Fibroblast of skin of right quadriceps (primary cell): ENCODE measurements at regions not wholly inside any gene's neighbourhood (a gene's known extent, or its start where the extent isn't known, plus 50 kb on each side); places are given as distances from the start of the nearest gene placed in this dataset.
"Not testable (repeated sequence)": the region's sequence is repeated elsewhere in the genome, so short reads cannot be mapped to it uniquely, and the experiment has no call there.

ENCODE experiments used
- DNase-seq: peaks from one replicate; pipeline ENCODE4 v3.0.0-alpha.2; 2013

DNA sequence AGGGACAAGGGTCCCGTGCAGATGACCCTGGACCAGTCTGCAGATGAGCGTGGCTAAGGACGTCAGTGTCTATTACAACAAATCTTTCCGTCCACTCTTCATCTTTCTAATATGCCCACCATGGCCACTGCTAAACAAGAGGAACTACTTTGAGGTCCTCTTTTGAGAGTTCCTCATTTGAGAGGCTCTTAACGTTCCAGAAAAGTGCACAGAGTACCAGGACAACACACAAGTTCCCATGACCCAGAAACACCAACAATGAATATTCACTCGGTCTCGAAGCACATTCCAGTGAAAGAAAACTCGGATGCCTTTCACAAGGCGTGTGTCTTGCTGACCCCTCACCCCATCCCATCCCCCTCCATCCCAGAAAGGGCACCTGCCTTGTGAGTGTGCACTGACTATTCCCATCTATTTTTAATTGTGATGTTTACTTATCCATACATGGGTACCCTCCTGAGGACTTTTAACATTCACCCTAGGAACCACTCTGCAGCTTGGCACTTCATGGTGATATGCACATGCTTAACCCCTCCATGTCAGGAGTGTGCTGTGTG, 157.0 kb downstream of the SHANK2 start:
- no peak for DNase-seq

DNA sequence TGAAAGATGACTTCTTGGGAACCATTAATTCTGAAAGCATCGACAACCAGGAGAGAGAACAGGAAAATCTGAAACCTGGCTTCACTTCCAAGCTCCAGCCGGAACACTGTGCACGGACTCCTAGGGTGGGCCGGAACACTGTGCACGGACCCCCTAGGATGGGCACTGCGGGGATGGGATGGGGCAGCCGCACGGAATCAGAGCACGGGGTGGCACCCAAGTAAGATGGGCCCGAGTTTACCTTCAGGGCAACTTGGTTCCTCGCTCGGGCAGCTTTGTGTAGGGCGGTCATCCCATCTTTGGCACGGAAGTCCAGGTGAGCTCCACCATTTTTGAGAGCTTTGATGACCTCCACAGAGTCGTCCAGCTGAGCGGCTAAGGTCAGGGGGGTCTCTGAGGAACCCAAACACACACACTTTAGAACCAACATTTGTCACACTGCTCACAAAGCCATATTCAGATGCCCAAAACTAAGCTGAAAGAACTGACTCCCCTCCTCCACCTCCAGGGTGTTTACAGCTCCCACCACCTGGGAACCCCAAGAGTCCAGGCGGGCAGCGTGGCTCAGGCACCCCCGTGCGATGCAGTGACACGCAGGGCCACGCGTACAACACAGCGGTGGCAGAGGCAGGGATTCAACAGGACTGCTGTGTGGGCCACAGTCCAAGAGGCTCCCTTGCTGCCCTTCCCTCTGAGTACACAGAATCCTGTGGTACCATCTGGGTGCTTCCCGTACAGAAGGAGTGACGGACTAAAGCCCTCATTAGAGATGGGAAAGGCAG, 157.9 kb downstream of the SHANK2 start:
- DNase-seq = no peak

DNA sequence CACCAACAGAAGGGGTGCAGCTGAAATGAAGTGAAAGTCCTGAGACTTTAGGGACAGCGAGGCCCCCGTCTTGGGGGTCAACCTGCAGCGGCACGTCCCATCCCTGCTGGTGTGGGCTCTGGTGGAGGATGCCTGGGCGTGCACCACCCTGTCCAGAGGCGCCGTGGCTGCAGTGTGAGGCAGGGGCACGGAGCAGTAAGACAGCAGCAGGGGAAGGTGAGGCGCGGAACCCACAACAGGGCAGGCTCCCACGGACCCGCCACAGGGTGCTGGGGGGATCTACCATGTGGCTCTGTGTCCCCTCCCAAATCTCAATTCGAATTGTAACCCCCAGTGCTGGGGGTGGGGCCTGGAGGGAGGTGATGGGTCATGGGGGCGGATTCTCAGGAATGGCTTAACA, 158.6 kb downstream of the SHANK2 start:
- DNase-seq = no peak

DNA sequence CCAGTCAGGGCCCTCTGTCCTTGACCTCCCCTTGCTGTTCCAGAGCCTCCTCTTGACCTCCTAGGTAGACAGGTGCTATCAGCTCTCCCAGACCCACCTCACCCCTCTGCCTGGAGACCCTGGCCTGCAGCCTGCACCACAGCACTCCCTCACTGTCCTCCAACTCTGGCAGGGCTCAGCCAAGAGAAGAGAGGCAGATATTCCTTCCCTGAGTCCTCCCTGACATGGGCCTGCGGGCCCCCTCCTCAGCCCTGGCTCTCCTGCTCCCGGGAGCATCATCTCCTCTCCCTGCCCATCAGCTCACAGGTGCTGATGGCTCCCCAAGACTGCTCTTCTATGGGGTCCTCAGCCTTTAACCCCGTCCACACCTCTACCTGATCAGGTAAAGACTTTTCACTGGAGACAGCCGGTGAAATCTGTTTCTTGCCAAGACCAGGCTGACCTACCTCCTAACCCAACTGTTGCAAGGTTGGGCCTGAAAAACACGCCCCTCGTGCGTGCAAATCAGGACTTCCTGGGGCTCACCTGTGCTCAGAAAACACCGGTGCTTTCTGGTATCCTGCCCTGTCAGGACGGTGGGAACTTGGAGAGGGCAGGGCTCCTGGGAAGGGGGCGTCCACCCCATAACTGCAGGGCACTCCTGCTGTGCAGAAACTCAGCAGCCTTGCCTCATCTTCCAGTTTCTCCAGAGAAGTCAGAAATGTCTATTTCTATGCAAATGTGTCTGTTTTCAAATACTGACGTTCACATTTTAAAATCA, 160.7 kb downstream of the SHANK2 start:
- DNase-seq = no peak

- DNase-seq = no peak
Observed at GRCh38 chr11:71089571-71089970, 162.8 kb downstream of the SHANK2 start.

DNA sequence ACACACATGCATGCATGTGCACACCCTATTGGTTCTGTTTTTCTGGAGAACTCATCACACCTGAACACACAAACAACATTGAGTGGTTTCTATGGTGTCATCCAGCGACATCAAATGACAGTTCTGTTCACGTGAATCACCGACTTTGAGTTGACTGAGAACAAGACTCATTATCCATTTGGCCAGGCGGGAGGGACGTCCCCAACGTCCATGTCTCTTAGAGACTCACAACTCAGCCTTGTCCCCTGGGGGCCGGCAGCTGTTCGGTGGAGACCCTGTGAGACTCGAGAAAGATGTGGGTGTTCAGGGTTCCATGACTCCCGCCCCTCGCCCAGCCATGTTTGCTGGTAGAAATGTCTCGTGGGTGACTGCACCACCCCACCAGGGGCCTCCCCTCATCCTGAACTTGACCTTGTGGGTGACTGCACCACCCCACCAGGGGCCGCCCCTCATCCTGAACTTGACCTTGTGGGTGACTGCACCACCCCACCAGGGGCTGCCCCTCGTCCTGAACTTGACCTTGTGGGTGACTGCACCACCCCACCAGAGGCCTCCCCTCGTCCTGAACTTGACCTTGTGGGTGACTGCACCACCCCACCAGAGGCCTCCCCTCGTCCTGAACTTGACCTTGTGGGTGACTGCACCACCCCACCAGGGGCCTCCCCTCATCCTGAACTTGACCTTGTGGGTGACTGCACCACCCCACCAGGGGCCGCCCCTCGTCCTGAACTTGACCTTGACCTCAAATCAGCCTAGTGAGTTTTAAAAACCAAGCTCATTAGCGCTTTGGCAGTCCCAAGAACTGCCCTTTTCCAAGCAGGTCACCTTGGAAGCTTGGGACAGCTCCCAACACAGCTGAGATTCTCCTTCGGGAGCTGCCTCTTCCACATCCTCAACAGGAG, 163.8 kb downstream of the SHANK2 start:
- DNase-seq = not testable (repeated sequence)

- DNase-seq = no peak
Observed at GRCh38 chr11:71086687-71087258, 165.6 kb downstream of the SHANK2 start.

DNA sequence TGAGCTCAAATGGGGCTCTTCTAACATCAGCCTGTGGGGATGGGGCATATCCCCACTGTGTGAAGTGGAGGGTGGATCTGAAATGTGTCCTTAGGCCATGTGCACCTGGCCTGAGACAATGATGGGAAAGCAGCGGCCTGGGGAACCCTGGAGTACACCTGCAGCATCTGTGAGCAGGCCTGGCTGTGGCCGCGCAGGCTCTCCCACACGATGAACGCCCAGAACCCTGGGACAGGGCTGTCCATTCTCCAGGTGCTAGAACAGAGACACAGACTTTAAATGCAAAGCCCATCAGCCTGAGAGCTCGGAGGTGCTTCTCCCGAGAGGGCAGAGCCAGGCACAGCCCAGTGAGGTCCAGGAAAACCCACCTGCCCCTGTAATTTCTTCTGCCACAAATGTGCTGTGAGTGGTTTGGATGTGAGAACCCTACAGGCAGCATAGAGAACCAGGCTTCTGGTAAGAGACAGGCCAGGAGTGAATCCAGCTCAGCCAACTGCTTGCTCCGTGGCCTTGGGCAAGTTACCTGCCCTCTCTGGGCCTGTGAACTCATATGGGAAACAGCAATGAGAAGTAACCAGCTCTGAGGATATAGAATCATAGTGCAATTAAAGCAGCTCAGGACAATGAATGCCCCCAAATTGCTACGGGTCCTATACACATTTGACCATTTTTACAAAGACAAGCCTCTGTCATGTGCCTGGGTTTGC, 167.9 kb downstream of the SHANK2 start:
- DNase-seq = no peak

DNA sequence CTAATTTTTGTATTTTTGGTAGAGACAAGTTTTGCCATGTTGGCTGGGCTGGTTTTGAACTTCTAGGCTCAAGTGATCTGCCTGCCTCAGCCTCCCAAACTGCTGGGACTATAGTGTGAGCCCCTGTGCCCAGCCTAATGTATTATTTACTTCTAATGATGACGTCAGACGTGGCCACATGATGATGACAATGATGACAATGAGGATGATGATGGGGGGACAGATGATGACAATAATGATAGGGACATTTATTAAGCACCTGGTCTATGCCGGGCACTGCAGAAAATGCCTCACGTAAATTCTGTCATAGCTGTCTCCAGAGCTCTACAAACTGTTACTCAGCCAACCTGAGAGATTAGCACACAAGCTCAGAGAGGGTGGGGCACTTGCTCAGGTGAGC, 169.3 kb downstream of the SHANK2 start:
- DNase-seq = no peak

GRCh38 chr11:71082454-71082853, 169.9 kb downstream of the SHANK2 start:
- no peak for DNase-seq

DNA sequence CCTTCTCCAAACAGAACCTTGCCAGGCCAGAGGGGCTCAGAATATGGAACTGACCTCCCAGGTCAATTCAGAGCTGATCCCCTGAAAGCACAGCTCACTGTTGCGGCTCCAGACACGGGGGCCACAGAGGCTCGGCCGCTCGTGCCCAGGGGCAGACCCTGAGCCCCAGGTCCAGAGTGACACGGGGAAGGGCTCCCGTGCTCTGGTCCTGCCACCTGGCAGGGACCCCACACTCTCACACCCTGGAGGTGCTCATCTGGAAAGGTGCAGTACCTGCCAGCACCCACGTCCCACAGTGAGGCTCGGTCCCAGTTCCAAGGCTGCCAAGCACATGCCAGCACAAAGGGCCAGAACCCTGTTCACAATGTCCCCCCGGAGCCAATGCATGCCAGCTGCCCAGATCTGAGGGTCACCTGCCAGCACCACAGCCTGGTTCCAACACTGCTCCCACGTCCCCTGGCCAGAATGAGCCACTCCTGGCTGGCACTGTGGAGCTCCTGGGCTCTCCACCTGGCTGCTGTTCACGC, 170.6 kb downstream of the SHANK2 start:
- no peak for DNase-seq

DNA sequence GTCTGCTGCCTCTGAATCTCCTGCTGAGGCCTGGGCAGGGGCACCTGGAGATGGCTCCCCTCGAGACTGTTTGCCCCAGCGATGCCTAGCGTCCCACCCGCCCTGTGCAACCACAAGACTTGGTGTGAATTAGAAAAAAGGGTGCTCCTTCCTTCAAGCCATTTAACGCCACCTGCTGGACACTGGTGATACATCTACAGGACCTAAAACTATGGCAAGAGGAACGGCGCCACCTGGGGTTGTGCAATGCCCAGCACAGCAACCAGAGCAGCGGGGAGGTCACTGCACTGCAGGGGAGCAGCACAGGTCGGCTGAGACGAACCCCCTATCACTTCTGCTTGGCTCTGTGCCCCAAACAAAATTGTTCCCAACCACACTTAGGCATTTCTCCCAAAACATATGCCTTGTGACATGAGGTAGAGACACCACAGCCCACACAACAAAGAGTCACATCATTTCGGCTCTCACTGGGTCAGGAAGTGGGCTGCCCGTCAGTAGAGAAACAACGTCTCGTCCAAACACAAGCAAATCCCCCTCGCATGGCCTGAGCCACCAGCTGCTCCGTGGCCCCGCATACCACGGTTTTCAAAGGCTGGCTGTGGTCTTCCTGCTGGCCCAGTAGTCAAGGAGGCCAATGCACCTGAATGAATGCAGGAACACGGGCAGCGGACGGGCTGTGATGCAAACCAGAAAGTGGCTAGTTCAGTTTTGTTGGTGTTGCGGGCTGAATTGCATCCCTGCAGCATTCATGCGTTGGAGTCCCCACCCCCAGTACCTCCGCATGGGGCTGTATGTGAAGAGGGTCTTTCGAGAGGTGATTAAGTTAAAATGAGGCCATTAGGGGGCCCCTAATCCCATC, 171.9 kb downstream of the SHANK2 start:
- peak; percentile 59 for DNase-seq

DNA sequence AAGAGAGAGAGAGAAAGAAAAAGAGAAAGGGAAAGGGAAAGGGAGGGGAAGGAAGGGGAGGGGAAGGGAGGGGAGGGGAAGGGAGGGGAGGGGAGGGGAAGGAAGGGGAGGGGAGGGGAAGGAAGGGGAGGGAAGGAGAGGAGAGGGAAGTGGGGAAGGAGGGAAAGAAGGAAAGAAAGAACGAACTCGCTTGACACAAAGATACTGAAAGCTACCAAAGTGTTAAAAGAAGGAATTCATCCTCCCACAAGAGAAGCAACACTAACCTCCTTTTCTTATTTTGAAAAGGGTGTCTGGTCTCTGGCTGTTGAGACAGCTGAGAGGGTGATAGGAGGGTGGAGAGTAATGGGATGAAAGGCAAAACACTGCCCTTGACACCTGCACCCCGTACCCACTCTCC, 172.6 kb downstream of the SHANK2 start:
- no peak for DNase-seq

DNA sequence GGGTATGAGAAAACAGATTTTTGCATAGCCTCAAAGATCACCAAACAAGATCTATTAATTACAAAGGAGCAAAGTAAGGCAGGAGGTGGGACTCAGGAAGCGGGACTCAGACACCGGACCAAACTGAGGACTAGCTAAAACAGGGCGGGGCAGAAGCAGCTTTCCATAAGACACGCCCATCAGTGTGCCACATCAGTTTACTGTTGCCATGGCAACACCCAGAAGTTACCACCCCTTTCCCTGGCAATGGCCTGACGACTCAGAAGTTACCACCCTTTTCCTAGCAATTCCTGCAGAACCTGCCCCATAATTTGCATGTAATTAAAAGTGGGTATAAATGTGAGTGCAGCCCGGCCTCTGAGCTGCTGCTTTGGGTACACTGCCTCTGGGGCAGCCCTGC, 173.9 kb downstream of the SHANK2 start:
- no peak for DNase-seq

- no peak for DNase-seq
Observed at GRCh38 chr11:71076525-71077304, 175.7 kb downstream of the SHANK2 start.

GRCh38 chr11:71075871-71076420, 176.4 kb downstream of the SHANK2 start:
- no peak for DNase-seq

DNA sequence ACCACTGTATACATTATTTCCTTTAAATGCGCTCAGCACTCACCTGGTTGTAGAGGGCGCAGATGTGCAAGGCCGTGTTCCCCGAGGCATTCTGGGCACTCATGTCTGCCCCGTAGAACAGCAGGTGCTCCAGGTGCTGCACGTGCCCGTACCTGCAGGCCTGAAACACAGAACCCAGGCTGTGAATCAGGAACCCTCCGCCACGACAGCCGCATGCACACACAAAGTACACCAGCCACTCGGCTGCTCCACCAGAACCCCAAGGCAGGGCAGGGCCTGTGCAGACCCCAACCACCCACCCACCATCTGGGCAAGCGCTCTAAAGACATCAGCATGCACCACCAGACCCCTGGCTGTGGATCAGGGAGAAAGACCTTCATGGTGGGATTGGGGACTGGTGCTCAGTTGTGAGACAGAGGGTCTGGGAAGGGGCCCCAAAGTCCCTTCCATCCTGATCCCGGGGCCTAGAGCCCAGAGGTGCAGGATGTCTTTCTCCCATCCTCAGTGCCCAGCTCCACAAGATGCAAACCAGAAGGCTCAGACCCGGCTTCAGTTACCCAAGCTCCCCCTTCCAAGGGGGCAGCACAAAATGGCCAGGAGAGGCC, 177.2 kb downstream of the SHANK2 start:
- no peak for DNase-seq

DNA sequence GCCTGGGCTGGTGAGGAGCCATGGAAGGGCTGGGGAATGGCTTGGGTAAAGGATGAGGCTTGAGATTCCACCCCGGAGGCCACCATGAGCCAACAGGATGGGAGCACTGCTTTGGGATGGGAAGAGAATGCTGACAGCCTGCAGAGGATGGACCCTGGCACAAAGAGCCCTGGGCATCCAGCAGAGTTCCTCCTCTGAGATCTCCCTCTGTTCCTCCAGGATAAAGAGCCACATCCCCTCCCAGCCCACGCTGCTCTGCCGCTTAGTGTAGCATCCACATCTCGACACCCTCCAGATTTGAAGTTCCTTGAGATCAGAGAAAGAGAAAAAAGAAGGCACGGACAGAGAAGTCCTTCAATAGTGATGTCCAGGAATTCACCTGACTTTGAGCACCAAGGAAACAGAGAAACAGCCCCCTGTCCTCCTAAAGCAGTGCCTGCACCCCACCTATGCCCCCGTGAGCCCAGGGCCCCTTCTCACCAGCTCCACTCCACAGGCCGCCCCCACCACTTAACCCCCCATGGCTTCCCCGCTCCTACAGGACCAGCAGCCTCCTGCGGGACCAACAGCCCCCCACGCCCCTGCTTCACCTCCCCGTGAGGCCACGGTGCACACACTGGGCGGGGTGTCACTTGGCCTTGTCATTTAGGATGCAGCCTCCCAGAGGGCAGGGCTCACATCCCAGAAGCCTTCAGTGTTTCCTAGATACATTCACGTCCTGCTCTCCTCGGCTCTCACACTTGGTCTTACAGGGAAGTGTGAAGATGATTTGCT, 180.5 kb downstream of the SHANK2 start:
- DNase-seq = no peak
